GM10248 (cell line): ENCODE measurements at regions not wholly inside any gene's neighbourhood (a gene's known extent, or its start where the extent isn't known, plus 50 kb on each side); places are given as distances from the start of the nearest gene placed in this dataset.

ENCODE experiments used
- CTCF ChIA-PET: fragments of 300-600 bp; sonication (Branson Sonifier 250); formaldehyde crosslinking; extraction: SDS; loops from one replicate; lab custom pipeline; 2021; ENCODE audit warnings: antibody characterized with exemption; lab: Yijun Ruan, JAX
- POLR2A ChIA-PET: fragments of 350-650 bp; sonication (Branson Sonifier 250); formaldehyde crosslinking; extraction: SDS; loops from one replicate; lab custom pipeline; 2020; ENCODE audit warnings: antibody characterized with exemption; lab: Yijun Ruan, JAX
- DNase-seq: peaks from one replicate; pipeline ENCODE4 v3.0.0; 2012; ENCODE audit errors: extremely low spot score
- TF ChIP-seq, protein P1 (sequence below): IDR thresholded peaks from 2 replicates; pipeline ENCODE4 v1.5.1; 2012; ENCODE audit warnings: mild to moderate bottlenecking, low read depth; ENCODE audit errors: extremely low read depth, missing control alignments, control extremely low read depth

DNA sequence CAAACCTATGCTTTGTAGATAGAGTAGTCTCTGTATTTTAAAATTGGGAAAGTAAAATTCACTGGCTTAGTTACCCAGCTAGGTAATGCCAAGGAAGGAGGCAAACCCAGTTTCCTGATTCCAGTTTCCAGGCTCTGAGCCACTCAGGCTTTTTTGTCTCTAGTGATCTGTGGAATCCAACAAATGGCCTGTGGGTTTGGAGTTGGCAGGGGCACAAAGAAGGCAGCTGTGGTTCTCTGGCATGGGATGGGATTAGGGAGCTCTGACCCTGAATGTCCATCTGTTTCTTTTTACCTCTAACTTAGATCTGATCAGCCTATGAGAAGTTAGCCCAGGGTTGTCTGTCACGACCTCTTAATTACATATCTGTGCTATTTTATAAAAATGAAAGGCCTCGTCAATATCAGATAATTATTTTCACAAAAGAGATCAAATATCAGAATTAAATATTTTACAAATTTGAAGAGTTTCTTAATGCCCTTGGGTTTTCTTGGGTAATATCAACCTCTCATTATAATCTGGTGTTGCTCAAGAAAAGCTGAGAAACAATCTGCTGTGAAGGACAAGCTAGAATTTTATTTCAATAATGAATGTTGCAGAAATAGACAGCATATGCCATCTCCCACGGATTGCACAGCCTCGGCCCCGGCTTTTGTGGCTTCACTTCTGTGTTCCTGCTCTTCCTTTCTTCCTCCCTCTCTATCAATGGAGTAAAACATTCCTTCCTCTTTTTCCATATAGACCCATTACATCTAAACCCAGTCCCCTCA is 63.7 kb upstream of the DAZL start:
- TF ChIP-seq, protein P1, sequence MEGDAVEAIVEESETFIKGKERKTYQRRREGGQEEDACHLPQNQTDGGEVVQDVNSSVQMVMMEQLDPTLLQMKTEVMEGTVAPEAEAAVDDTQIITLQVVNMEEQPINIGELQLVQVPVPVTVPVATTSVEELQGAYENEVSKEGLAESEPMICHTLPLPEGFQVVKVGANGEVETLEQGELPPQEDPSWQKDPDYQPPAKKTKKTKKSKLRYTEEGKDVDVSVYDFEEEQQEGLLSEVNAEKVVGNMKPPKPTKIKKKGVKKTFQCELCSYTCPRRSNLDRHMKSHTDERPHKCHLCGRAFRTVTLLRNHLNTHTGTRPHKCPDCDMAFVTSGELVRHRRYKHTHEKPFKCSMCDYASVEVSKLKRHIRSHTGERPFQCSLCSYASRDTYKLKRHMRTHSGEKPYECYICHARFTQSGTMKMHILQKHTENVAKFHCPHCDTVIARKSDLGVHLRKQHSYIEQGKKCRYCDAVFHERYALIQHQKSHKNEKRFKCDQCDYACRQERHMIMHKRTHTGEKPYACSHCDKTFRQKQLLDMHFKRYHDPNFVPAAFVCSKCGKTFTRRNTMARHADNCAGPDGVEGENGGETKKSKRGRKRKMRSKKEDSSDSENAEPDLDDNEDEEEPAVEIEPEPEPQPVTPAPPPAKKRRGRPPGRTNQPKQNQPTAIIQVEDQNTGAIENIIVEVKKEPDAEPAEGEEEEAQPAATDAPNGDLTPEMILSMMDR, result no peak
- ChIA-PET POLR2A (no interaction called here), CTCF (interaction anchor here (1.2 kb wide), 1 partner anchor 16 kb away, joined by 3 read pairs; no protein-coding TSS in a partner anchor)
- DNase-seq, result no peak

DNA sequence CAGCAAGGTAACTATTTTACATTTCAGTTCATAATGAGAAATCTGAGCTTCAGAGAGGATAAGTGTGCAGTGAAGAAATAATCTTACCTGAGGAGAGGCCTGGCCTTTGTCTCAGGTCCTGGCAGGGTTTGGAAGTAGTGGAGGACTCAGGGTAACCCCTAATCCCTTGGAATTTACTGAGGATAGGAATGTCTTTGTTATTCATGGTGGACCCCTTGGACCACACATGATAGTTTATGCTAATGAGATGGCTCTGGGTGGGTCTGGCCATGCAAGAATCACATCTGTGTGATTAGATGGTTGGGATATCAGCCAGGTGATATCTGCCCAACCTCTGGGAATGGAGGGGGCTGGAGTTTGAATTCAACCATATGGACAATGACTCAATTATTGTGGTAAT is 65.0 kb upstream of the DAZL start:
- ChIA-PET POLR2A (no interaction called here), CTCF (no interaction called here)
- TF ChIP-seq, protein P1, result no peak

GRCh38 chr3:16671690-16672089 is 66.5 kb upstream of the DAZL start:
- TF ChIP-seq, protein P1, result no peak
- ChIA-PET CTCF (interaction anchor here (1.2 to 1.5 kb wide), 2 partner anchors 15 to 34 kb away, joined by 3 to 4 read pairs; no protein-coding TSS in a partner anchor), POLR2A (no interaction called here)
- no peak for DNase-seq

More for the DNA sequence above, 65.0 kb upstream of the DAZL start:
- DNase-seq, result no peak

- TF ChIP-seq, protein P1, result no peak
- ChIA-PET POLR2A (no interaction called here), CTCF (interaction anchor here (1.1 kb wide), 1 partner anchor 14 kb away, joined by 3 read pairs; no protein-coding TSS in a partner anchor)
- DNase-seq, result no peak
Measured at GRCh38 chr3:16673530-16673929, 68.3 kb upstream of the DAZL start.

- ChIA-PET POLR2A (no interaction called here), CTCF (no interaction called here)
Measured at GRCh38 chr3:16675805-16676204, 70.6 kb upstream of the DAZL start.

GRCh38 chr3:16686679-16687078 is 81.5 kb upstream of the DAZL start:
- no peak for DNase-seq
- TF ChIP-seq, protein P1, result no peak
- ChIA-PET POLR2A (no interaction called here), CTCF (no interaction called here)

More at GRCh38 chr3:16675805-16676204, 70.6 kb upstream of the DAZL start:
- no peak for DNase-seq
- TF ChIP-seq, protein P1, result no peak
